DMS79 (cell line): ENCODE measurements at regions not wholly inside any gene's neighbourhood (a gene's known extent, or its start where the extent isn't known, plus 50 kb on each side); places are given as distances from the start of the nearest gene placed in this dataset.
A peak's percentile ranks its signal among the peaks of the same experiment; 100 is the strongest.

Experiments
- DNase-seq: peaks from one replicate; lab custom pipeline; 2025; lab: John Stamatoyannopoulos, UW

GRCh38 chrY:8673896-8674295 lies 663.4 kb upstream of the TSPY4 start:
- no peak for DNase-seq

- no peak for DNase-seq
These were observed 659.8 kb upstream of the TSPY4 start for GRCh38 chrY:8677336-8677935.

- no peak for DNase-seq
These were observed 650.1 kb upstream of the TSPY4 start for GRCh38 chrY:8687154-8687553.

GRCh38 chrY:8690901-8691685 lies 646.2 kb upstream of the TSPY4 start:
- DNase-seq, result no peak

- DNase-seq, result no peak
These were observed 638.7 kb upstream of the TSPY4 start for GRCh38 chrY:8698571-8698970.

- no peak for DNase-seq
These were observed 631.5 kb upstream of the TSPY4 start for GRCh38 chrY:8705636-8706300.

GRCh38 chrY:8712296-8712695 lies 625.0 kb upstream of the TSPY4 start:
- no peak for DNase-seq

- no peak for DNase-seq
These were observed 622.0 kb upstream of the TSPY4 start for GRCh38 chrY:8715226-8715625.

- DNase-seq, result no peak
These were observed 610.6 kb upstream of the TSPY4 start for GRCh38 chrY:8726616-8727015.

GRCh38 chrY:8729971-8730370 lies 607.3 kb upstream of the TSPY4 start:
- no peak for DNase-seq

GRCh38 chrY:8741343-8742069 lies 595.8 kb upstream of the TSPY4 start:
- no peak for DNase-seq

GRCh38 chrY:8764184-8764583 lies 573.1 kb upstream of the TSPY4 start:
- DNase-seq, result no peak

- DNase-seq, result no peak
These were observed 555.9 kb upstream of the TSPY4 start for GRCh38 chrY:8781184-8781890.

GRCh38 chrY:8794561-8794960 lies 542.7 kb upstream of the TSPY4 start:
- DNase-seq, result no peak

- DNase-seq, result no peak
These were observed 532.9 kb upstream of the TSPY4 start for GRCh38 chrY:8804317-8804716.

GRCh38 chrY:8807648-8808408 lies 529.4 kb upstream of the TSPY4 start:
- DNase-seq, result no peak

GRCh38 chrY:8808611-8809010 lies 528.7 kb upstream of the TSPY4 start:
- DNase-seq, result no peak

- no peak for DNase-seq
These were observed 528.2 kb upstream of the TSPY4 start for GRCh38 chrY:8809076-8809475.

GRCh38 chrY:8814143-8814542 lies 523.1 kb upstream of the TSPY4 start:
- peak; percentile 9 for DNase-seq

- DNase-seq, result no peak
These were observed 521.6 kb upstream of the TSPY4 start for GRCh38 chrY:8815616-8816015.

GRCh38 chrY:8820032-8820431 lies 517.2 kb upstream of the TSPY4 start:
- DNase-seq, result no peak
